NCI-H146 treated with DMSO at 0.1 percent for 48 hours (cell line): ENCODE measurements at regions not wholly inside any gene's neighbourhood (a gene's known extent, or its start where the extent isn't known, plus 50 kb on each side); places are given as distances from the start of the nearest gene placed in this dataset.
"Not testable (repeated sequence)": the region's sequence is repeated elsewhere in the genome, so short reads cannot be mapped to it uniquely, and the experiment has no call there.

ENCODE experiments used
- DNase-seq: peaks from one replicate; lab custom pipeline; 2025; ENCODE audit not compliant: unreplicated experiment; lab: John Stamatoyannopoulos, UW

GRCh38 chr10:124192664-124193308 lies 99.4 kb upstream of the CHST15 start:
- not testable (repeated sequence) for DNase-seq

GRCh38 chr10:124190476-124190875 lies 97.1 kb upstream of the CHST15 start:
- not testable (repeated sequence) for DNase-seq

GRCh38 chr10:124186956-124187355 lies 93.6 kb upstream of the CHST15 start:
- no peak for DNase-seq

GRCh38 chr10:124185084-124185483 lies 91.7 kb upstream of the CHST15 start:
- no peak for DNase-seq

DNA sequence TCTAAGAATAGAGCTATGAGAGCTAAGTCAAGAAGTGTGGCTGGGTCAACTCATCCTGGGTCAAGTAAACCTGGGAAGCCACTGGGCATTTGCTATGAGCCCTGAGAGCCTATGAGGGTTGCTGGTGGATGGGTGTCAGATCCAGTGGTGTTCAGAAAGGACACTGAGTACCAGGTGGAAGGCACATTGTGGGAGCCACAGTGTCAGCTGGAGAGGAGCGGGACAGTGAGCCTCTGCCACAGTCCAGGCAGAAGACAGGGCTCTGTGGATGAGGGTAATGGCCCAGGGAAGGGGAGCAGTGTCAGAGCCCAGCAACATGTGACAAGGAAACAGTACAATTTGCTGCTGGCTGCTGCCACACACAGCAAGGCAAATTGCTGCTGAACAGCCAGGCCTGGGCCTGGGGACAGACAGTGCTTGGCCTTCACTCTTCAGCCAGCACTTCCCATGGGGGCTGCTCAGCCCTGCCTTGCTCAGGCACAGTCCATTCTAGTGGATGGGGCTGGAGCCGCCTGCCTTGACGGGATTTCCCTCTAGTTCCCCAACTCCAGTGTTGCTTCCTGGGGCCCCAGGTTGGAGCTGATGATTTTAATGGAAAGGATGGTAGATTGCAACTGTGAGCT lies 90.9 kb upstream of the CHST15 start:
- no peak for DNase-seq

- DNase-seq, result no peak
These were observed 90.2 kb upstream of the CHST15 start for GRCh38 chr10:124183617-124184016.

GRCh38 chr10:124182088-124182541 lies 88.7 kb upstream of the CHST15 start:
- DNase-seq, result no peak

GRCh38 chr10:124181656-124182055 lies 88.3 kb upstream of the CHST15 start:
- no peak for DNase-seq

GRCh38 chr10:124180947-124181549 lies 87.7 kb upstream of the CHST15 start:
- no peak for DNase-seq

GRCh38 chr10:124180044-124180745 lies 86.8 kb upstream of the CHST15 start:
- no peak for DNase-seq

- no peak for DNase-seq
These were observed 86.1 kb upstream of the CHST15 start for GRCh38 chr10:124179308-124180043.

DNA sequence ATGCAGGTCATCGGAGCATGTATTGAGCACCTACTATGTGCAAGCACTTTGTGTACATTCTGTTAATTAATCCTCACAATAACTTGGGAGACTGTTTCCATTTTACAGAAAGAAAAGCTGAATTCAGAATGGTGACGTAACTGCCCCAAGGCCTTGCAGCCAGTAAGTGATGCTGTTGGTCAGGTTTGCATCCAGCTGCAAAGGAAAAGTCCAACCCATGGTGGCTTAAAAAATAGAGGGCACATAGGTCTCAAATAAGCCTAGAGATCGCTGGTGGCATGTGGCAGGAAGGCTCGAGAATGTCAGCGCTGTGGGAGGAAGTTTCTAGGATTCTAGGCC lies 83.8 kb upstream of the CHST15 start:
- no peak for DNase-seq

GRCh38 chr10:124176349-124177179 lies 83.2 kb upstream of the CHST15 start:
- DNase-seq, result no peak

DNA sequence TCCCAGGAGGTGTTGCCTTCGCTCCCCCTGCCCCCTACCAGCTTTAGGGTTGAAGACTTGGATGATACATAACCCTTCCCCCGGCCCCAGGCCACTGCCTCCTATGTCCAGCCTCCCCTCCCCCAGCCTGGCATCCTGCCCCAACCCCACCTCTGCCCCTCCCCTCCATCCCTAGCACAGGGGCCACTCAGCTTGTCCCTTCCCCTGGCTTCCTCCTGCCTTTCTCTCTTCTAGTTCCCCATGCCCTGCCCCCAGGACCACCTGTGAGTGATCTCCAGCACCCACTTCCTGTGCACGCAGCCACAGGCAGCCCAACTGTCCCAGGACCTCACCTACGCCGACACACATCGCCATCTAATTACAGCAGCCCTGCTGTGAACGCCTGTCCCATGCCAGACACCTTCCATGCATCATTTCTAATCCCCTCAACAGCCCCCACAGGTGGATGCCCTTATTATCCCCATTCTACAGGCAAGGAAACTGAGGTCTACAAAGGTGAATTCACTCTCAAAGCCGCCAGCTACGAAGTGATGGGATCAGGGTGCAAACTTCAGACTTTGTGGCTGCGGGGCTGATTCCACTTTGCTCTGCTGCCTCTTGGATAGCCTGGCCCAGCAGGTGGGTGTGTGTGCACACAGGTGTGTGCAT lies 82.4 kb upstream of the CHST15 start:
- no peak for DNase-seq

DNA sequence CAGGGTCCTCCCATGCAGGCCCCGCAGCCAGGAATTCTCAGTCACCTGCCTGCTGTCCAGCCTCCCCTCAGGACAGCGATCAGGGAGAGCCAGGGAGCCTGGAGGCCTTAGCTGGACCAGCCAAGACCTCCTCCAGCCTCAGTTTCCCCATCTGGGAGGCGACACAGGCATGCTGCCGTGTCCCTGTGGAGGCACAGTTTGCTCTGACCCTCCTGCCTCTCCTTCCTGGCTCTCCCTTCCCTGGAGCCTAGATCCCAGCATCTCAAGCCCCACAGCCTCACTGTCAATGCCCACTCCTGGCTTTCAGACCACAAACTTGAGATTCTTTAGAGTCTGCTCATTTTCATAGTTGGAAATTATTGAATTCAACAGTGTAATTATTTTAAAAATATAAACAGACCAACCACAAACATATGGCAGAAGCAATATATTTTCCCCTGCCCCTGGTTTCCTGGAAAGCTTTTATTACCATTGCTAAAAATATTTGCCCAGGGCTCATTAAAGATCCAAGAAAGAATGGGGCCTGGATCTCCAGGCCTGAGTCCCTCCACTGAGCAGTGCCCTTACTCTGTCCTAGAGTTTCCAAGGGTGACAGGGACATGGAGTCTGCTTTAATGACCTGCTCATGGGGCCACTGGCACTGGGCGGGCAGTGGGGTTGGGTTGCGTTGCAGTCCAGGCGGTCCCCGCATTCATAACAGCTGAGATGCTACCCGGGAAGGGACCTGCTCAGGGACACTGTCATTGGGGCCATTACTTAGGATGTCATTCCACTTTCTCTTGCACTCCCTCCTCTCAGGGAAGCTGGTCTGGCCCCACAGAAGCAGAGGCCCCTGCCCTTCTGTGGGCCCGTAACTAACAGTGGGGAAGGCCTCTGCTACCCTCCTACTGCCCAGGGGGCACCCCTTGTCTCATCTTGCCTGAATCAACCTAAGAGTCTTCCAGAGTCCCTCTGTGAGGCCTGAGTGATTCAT lies 81.6 kb upstream of the CHST15 start:
- DNase-seq, result no peak

DNA sequence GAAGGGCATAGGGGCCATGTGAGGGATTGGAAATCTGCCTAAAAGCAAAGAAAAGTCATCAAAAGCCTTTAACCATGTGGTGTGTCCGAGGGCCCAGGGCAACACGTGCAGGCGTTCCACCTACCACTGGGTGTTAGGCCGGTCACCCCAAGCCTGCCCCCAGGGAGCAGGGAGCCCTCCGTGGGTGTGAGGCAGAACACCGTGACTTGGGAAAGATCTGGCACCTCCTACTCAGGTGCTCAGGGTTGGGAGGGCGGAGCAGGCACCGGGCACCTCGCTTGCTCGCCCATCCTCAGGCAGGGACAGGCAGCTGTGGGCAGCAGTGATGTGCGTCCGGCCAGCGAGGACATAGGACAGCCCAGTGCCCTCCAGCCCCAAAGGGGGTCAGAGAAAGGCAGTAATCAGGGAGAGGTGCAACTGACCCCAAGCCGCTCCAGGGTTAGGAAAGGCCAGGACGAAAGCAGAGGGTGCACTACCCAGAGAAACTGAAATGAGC lies 80.7 kb upstream of the CHST15 start:
- DNase-seq, result no peak

DNA sequence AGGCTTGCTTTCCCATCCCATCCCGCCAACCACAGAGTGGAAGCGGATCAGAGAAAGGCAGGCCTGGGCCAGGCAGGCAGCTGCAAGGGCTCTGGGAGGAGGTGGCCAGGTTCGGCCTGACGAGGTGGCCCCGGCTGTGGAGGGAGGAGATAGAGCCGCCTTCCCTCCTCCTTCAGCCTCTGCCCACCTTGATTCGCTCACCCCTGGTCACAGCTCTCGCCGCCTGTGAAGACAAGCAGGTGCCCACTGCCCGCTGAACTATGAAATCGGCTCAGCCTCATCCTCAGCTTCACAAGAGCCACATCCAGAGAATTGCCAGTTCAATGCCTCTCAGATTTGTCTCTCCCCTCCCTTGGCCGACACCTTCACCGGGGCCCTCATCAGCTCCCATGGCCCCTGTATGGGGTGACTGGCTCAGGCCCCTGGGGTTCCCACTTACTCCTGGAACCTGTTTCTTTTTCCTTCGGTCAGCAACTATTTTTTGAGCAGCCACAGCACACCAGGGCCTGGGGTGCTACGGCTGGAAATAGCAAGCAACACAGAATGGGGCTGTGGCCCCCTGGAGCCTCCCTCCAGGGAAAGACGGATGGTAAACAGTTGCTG lies 80.0 kb upstream of the CHST15 start:
- DNase-seq, result no peak
